ENCODE measurements at regions not wholly inside any gene's neighbourhood (a gene's known extent, or its start where the extent isn't known, plus 50 kb on each side); places are given as distances from the start of the nearest gene placed in this dataset.

GRCh38 chr5:38051711-38052511, 206.4 kb upstream of the EGFLAM start:
- intact Hi-C loops (cut with DNase I) = no loop called here
- TF ChIP-seq CTCF (IDR thresholded peaks at IDR 0.05) (no peak), POLR2A (IDR thresholded peaks at IDR 0.05; ENCODE audit: low read depth) (no peak), POLR2AphosphoS5 (IDR thresholded peaks at IDR 0.05) (no peak), EP300 (IDR thresholded peaks at IDR 0.05) (no peak)
- no peaks in the 10 kb centered on the region for H3K9me3 ChIP-seq
- no peaks in the 10 kb centered on the region for H3K27me3 ChIP-seq
- no peak overlapping the region for H3K4me3 ChIP-seq
- H3K36me3 ChIP-seq = no peaks in the 10 kb centered on the region
- 90% methylated on average over 12 of the region's 12 CpGs for WGBS
- H3K4me1 ChIP-seq = peaks cover 0 to 14% (median 7%) of the 10 kb centered on the region in 4 donors
- no peak overlapping the region for H3K27ac ChIP-seq (replicated peaks in 1 of 4)
- no peak for DNase-seq (ENCODE audit: extremely low spot score)

DNA sequence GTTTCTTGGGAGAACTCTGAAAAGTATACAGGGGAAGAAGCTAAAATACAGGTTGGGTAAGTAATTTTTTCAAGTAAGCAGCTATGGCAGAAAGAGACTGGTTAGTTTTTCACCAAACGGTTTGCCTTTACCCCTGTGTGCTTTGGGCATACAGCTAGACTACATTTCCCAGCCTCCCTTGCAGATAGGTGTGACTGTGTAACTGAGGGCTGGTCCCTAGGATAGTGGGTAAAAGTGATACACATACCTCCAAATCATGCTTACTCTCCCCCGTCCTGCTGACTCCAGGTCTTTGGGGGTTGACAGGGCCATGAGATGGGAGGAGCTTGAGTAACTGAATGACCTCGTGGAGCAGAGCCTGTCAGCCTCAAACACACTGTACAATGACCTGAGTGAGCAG, 208.6 kb upstream of the GDNF start:
- TF ChIP-seq POLR2AphosphoS5 (IDR thresholded peaks at IDR 0.05) (no peak), CTCF (IDR thresholded peaks at IDR 0.05) (no peak), EP300 (IDR thresholded peaks at IDR 0.05) (no peak), POLR2A (IDR thresholded peaks at IDR 0.05; ENCODE audit: low read depth) (no peak)
- intact Hi-C loops (cut with DNase I) = no loop called here
- H3K27ac ChIP-seq (replicated peaks in 1 of 4) = no peak overlapping the region
- H3K4me3 ChIP-seq = no peak overlapping the region
- H3K4me1 ChIP-seq = peaks cover 0 to 14% (median 9%) of the 10 kb centered on the region in 4 donors
- WGBS = 76% methylated on average over 3 of the region's 3 CpGs
- H3K36me3 ChIP-seq = no peaks in the 10 kb centered on the region
- no peaks in the 10 kb centered on the region for H3K9me3 ChIP-seq
- no peaks in the 10 kb centered on the region for H3K27me3 ChIP-seq
- DNase-seq (ENCODE audit: extremely low spot score) = no peak

DNA sequence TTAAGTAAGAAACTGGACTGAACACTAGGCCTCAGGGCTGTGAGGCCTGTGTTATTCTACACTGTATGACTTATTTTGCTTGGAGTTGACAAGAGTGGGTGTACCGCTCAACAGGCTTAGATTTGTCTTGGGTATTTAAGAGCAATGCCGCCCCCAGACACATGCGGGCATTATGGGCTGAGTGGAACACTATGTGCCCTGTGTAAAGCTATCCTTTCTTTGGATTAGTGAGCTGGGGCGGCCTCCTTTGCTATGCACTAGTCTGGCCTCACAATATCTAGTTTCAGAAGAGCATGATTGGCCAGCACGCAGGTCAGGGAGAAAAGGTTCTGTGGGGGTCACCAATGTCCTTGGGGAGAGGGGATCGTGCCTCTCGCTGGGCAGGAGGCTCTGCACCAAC, 206.3 kb upstream of the GDNF start:
- Histone ChIP-seq H3K36me3 (no peaks in the 10 kb centered on the region), H3K9me3 (no peaks in the 10 kb centered on the region), H3K27me3 (no peaks in the 10 kb centered on the region), H3K4me1 (peaks cover 0 to 18% (median 13%) of the 10 kb centered on the region in 4 donors), H3K4me3 (no peak overlapping the region), H3K27ac (replicated peaks in 1 of 4) (no peak overlapping the region)
- 88% methylated on average over 4 of the region's 7 CpGs for WGBS
- TF ChIP-seq POLR2A (IDR thresholded peaks at IDR 0.05; ENCODE audit: low read depth) = no peak
- no peak for TF ChIP-seq CTCF (IDR thresholded peaks at IDR 0.05)
- TF ChIP-seq EP300 (IDR thresholded peaks at IDR 0.05) = no peak
- TF ChIP-seq POLR2AphosphoS5 (IDR thresholded peaks at IDR 0.05) = no peak
- DNase-seq (ENCODE audit: extremely low spot score) = no peak
- intact Hi-C loops (cut with DNase I) = no loop called here

GRCh38 chr5:38045446-38045845, 205.6 kb upstream of the GDNF start:
- Histone ChIP-seq H3K4me3 (no peak overlapping the region), H3K36me3 (no peaks in the 10 kb centered on the region), H3K27ac (replicated peaks in 1 of 4) (no peak overlapping the region), H3K9me3 (no peaks in the 10 kb centered on the region), H3K27me3 (no peaks in the 10 kb centered on the region), H3K4me1 (peaks cover 0 to 18% (median 13%) of the 10 kb centered on the region in 4 donors)
- 100% methylated on average over 1 of the region's 1 CpG for WGBS
- TF ChIP-seq EP300 (IDR thresholded peaks at IDR 0.05) (no peak), CTCF (IDR thresholded peaks at IDR 0.05) (no peak), POLR2A (IDR thresholded peaks at IDR 0.05; ENCODE audit: low read depth) (no peak), POLR2AphosphoS5 (IDR thresholded peaks at IDR 0.05) (no peak)
- intact Hi-C loops (cut with DNase I) = no loop called here
- no peak for DNase-seq (ENCODE audit: extremely low spot score)
